8988T (cell line): ENCODE measurements at regions not wholly inside any gene's neighbourhood (a gene's known extent, or its start where the extent isn't known, plus 50 kb on each side); places are given as distances from the start of the nearest gene placed in this dataset.

Source experiments
- DNase-seq: peaks from one replicate; pipeline ENCODE4 v3.0.0; 2011

- DNase-seq = no peak
Observed at GRCh38 chr1:30345491-30346130, 377.8 kb downstream of the MATN1 start.

DNA sequence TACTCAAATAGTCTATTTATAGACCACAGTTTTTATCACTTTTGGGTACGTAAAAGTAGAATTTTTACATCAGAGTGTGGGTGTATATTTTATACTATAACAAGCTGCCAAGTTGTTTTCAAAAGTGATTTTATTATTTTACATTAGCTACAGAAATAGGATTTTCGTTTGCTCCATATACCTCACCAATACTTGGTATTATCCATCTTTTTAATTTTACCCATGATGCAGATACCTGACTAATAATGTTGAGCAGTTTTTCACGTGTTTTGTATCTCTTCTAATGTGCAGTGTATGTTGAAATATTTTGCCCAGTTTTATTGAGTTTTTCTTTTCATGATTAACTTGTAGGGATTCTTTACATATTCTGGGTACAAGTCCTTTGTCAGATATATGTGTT lies 379.8 kb downstream of the MATN1 start:
- DNase-seq = no peak

GRCh38 chr1:30342535-30343141 lies 380.7 kb downstream of the MATN1 start:
- no peak for DNase-seq

GRCh38 chr1:30340934-30341333 lies 382.5 kb downstream of the MATN1 start:
- no peak for DNase-seq

- no peak for DNase-seq
Observed at GRCh38 chr1:30339866-30340265, 383.5 kb downstream of the MATN1 start.

DNA sequence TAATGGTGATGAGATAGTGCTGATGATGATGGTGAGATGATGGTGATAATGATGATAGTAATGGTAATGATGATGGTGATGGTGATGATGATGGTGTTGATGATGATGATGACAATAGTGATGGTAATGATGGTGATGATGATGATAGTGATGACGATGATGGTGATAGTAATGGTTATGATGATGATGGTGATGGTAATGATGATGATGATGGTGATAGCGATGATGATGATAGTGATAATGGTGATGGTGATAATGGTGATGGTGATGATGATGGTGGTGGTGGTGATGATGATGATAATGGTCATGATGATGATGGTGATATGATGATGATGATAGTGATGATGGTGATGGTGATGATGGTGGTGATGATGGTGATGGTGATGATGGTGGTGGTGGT lies 384.6 kb downstream of the MATN1 start:
- DNase-seq = no peak

- no peak for DNase-seq
Observed at GRCh38 chr1:30337324-30337620, 386.1 kb downstream of the MATN1 start.

GRCh38 chr1:30336550-30337323 lies 386.6 kb downstream of the MATN1 start:
- DNase-seq = no peak

- DNase-seq = no peak
Observed at GRCh38 chr1:30335997-30336390, 387.4 kb downstream of the MATN1 start.

GRCh38 chr1:30335389-30335996 lies 387.9 kb downstream of the MATN1 start:
- DNase-seq = no peak

DNA sequence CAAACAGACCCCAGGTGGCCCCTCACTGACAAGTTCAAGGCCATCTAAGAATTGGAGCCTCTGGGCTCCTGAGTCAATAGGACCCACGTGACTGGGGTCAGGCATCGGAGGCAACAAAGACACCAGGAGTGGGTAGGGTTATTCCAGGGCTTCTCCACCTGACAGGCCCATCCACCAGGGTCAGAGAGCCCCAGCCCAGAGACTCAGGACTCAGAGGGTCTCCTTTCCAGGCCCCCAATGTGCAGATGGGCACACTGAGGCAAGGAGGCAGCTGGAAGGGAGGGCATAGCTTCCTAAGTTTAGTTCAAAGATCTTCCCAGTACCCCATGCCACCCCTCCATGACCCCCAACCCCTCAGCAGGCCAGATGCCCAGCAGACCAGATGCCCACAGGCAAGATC lies 388.6 kb downstream of the MATN1 start:
- no peak for DNase-seq

DNA sequence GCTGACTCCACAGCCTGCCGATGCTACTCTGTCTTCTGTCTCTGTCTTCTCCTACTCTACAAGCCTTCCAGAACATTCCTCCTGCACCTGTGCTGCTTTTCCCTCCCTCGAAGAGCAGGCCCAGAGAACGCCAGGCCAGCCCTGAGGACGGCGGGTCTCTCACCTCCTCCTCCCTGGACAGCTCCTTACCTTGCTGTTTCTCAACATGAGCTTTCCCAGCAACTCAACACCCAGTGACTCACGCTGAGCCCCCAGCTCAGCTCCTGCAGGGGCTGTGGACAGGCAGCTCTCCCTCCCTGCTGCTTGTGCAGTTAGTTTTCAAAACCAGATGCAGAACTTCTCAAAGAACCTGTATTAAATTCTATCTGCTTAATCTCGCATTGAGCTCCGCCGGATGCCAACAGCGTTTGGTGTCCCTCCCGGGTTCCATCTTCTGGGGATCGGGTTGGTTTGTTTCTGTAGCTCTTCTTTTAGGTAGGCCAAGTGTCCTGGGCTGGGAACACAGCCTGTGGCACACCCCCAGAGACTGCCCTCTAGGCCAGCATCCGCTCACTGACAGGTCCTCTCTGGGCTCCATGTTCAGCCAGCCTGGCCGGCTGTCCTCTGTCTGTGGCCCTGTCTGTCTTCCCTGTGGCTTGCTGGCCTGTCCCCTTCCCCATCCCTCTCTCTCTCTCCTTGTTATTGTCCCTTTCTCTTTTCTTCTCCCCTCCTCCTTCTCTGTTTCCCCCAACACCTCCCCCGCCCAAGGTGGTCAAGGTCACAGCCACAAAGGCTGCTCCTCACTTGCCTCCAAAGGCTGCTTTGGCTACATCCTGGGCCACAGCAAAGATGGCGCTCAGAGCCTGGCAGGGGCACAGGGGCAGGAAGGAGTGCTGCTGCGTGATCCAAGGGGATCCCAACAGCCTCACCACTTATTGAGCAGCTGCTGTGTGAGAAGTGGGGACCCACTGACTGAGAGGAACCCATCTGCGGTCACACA lies 391.0 kb downstream of the MATN1 start:
- DNase-seq = no peak

GRCh38 chr1:30331415-30332065 lies 391.8 kb downstream of the MATN1 start:
- DNase-seq = no peak

DNA sequence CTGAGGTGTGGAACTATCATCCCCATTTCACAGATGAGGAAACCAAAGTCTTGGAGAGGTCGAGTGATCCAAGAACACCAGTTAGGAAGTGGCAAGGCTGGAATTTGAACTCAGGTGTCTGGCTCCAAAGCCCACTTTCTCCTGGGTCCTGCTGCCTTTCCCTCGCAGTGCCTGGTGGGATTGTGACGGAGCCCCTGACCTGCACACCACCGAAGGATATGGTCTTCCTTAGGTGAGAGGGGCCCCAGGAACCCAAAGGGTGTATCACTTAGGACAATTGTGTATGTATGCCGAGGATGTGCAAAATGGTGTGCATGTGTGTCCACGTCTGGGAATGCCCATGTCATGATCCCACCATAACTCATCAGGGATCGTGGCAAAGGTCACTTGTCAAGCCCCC lies 392.7 kb downstream of the MATN1 start:
- DNase-seq = no peak

DNA sequence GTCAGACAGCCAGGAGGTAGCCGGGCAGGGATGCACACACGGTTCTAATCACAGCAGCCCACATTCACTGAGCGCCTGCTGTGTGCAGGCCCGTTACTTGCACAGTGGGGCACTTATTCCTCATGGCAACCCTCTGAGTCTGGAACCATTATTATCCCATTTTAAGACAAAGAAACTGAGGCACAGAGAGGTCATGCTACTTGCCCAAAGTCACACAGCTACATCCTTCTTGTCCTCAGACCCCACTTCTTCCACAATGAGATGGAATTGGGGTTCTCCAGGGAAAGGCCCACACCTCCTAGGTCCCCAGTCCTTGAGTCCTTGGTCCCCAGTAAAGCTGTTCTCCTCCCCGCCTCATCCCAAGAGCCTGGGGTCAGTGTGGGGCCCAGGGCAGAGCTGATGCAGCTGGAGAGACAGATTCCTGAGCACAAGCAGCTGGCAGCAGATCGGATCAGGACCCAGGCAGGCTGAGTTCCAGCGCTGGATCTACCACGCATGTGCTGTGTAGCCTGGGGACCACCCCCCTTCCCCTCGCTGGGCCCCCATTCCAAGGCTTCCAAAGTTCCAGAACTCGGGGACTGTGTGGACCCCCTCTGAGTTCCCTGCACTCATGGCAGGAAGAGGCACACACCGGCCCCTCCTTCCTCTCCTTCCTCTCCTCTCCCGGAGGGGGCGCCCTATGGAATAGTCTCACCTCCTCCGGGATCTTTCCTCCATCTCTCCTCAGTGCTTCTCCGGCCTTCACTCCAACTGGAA lies 393.4 kb downstream of the MATN1 start:
- DNase-seq = no peak

- DNase-seq = no peak
Observed at GRCh38 chr1:30329263-30329753, 394.1 kb downstream of the MATN1 start.

GRCh38 chr1:30328401-30329262 lies 394.8 kb downstream of the MATN1 start:
- DNase-seq = no peak

- no peak for DNase-seq
Observed at GRCh38 chr1:30328100-30328370, 395.4 kb downstream of the MATN1 start.

- no peak for DNase-seq
Observed at GRCh38 chr1:30327370-30328099, 395.9 kb downstream of the MATN1 start.

GRCh38 chr1:30325999-30326398 lies 397.4 kb downstream of the MATN1 start:
- DNase-seq = no peak
